GM23338 (cell line): ENCODE measurements at regions not wholly inside any gene's neighbourhood (a gene's known extent, or its start where the extent isn't known, plus 50 kb on each side); places are given as distances from the start of the nearest gene placed in this dataset.

ENCODE experiments used
- ATAC-seq: fragments of 200-7000 bp; cut with Tn5 transposase; 3 replicates; pipeline ENCODE4 v1.9.1; 2020
- DNase-seq: peaks from one replicate; pipeline ENCODE4 v3.0.0-alpha.2; 2015; ENCODE audit warnings: low spot score
- H2AFZ ChIP-seq: fragments of 200-600 bp; sonication (generic); 2 replicates; pipeline ENCODE4 v1.8.0; 2016; ENCODE audit warnings: antibody characterized with exemption, mild to moderate bottlenecking, moderate library complexity
- H3F3A ChIP-seq: fragments of 200-600 bp; sonication (generic); replicated peaks from 2 replicates; pipeline ENCODE4 v1.8.0; 2017; ENCODE audit warnings: antibody characterized with exemption, mixed run types, low read depth
- H3K27ac ChIP-seq: fragments of 200-600 bp; sonication (generic); 2 replicates; pipeline ENCODE4 v1.6.1; 2016; ENCODE audit warnings: low read depth
- H3K27me3 ChIP-seq: fragments of 200-600 bp; sonication (generic); 2 replicates; pipeline ENCODE4 v1.8.0; 2016; ENCODE audit warnings: mild to moderate bottlenecking, mixed run types, moderate library complexity; ENCODE audit not compliant: insufficient read depth
- H3K36me3 ChIP-seq: fragments of 200-600 bp; sonication (generic); 2 replicates; pipeline ENCODE4 v1.8.0; 2016; ENCODE audit warnings: mild to moderate bottlenecking; ENCODE audit not compliant: insufficient read depth
- H3K4me1 ChIP-seq: fragments of 200-600 bp; sonication (generic); 2 replicates; pipeline ENCODE4 v1.8.0; 2016; ENCODE audit warnings: mild to moderate bottlenecking, moderate library complexity; ENCODE audit not compliant: insufficient read depth
- H3K4me2 ChIP-seq: fragments of 200-600 bp; sonication (generic); 2 replicates; pipeline ENCODE4 v1.7.1; 2017; ENCODE audit warnings: mixed run types
- H3K4me3 ChIP-seq: fragments of 200-600 bp; sonication (generic); 2 replicates; pipeline ENCODE4 v1.6.1; 2016; ENCODE audit warnings: mixed run types
- H3K79me2 ChIP-seq: fragments of 200-600 bp; sonication (generic); replicated peaks from 2 replicates; pipeline ENCODE4 v1.8.0; 2017; ENCODE audit warnings: mild to moderate bottlenecking; ENCODE audit not compliant: insufficient read depth
- H3K9me2 ChIP-seq: fragments of 200-600 bp; sonication (generic); 2 replicates; pipeline ENCODE4 v1.8.0; 2017; ENCODE audit not compliant: insufficient read depth
- H4K20me1 ChIP-seq: fragments of 200-600 bp; sonication (generic); replicated peaks from 2 replicates; pipeline ENCODE4 v1.8.0; 2017; ENCODE audit warnings: mild to moderate bottlenecking; ENCODE audit not compliant: insufficient read depth
- H3K27ac Mint-ChIP-seq: 2 replicates; pipeline ENCODE4 v1.8.0; 2020; ENCODE audit warnings: inconsistent platforms, mild to moderate bottlenecking, moderate library complexity, mixed read lengths
- H3K27me3 Mint-ChIP-seq: 3 replicates; pipeline ENCODE4 v1.8.0; 2022; ENCODE audit warnings: low read depth, mild to moderate bottlenecking, moderate library complexity, mixed read lengths, inconsistent platforms; ENCODE audit not compliant: insufficient read depth, poor library complexity
- H3K36me3 Mint-ChIP-seq: 3 replicates; pipeline ENCODE4 v1.8.0; 2021; ENCODE audit warnings: low read depth, mild to moderate bottlenecking, inconsistent platforms, moderate library complexity, mixed read lengths
- H3K4me1 Mint-ChIP-seq: 3 replicates; pipeline ENCODE4 v1.8.0; 2020; ENCODE audit warnings: mild to moderate bottlenecking, inconsistent platforms, mixed read lengths
- H3K4me3 Mint-ChIP-seq: 3 replicates; pipeline ENCODE4 v1.8.0; 2021; ENCODE audit warnings: moderate library complexity, mild to moderate bottlenecking, inconsistent platforms, mixed read lengths
- H3K9me3 Mint-ChIP-seq: 3 replicates; pipeline ENCODE4 v1.8.0; 2020; ENCODE audit warnings: moderate library complexity, mild to moderate bottlenecking, inconsistent platforms, mixed read lengths
- CREB1 ChIP-seq: fragments of 250-450 bp; sonication (Bioruptor Pico); IDR thresholded peaks from 2 replicates; pipeline ENCODE4 v1.5.0; 2020; ENCODE audit warnings: low read depth, mild to moderate bottlenecking, moderate library complexity
- CTCF ChIP-seq, 2 experiments: fragments of 200-600 bp in 1 of 2; sonication (generic) in 1 of 2; conservative IDR thresholded peaks; 2 replicates each; pipeline versions ENCODE4 v1.5.1 to v1.6.1; 2016 to 2017; ENCODE audit warnings: antibody characterized with exemption in 2 of 2, low read depth in 2 of 2, mild to moderate bottlenecking in 2 of 2, moderate library complexity in 1 of 2
- EZH2 ChIP-seq: fragments of 200-600 bp; sonication (generic); IDR thresholded peaks from one replicate; pipeline ENCODE4 v1.8.0; 2017; ENCODE audit warnings: antibody characterized with exemption, mild to moderate bottlenecking, low read depth; ENCODE audit not compliant: unreplicated experiment
- EZH2phosphoT487 ChIP-seq: fragments of 200-600 bp; sonication (generic); IDR thresholded peaks from one replicate; pipeline ENCODE4 v1.8.1; 2018; ENCODE audit warnings: antibody characterized with exemption; ENCODE audit not compliant: unreplicated experiment
- JUNB ChIP-seq: IDR thresholded peaks from one replicate; pipeline ENCODE4 v1.6.1; 2016; ENCODE audit warnings: antibody characterized with exemption; ENCODE audit not compliant: unreplicated experiment
- NANOG ChIP-seq: IDR thresholded peaks from 2 replicates; pipeline ENCODE4 v1.6.1; 2016; ENCODE audit warnings: antibody characterized with exemption, borderline replicate concordance
- POLR2AphosphoS5 ChIP-seq: IDR thresholded peaks from 2 replicates; pipeline ENCODE4 v1.6.1; 2016; ENCODE audit warnings: antibody characterized with exemption, low read depth
- REST ChIP-seq: IDR thresholded peaks from one replicate; pipeline ENCODE4 v1.6.1; 2018; ENCODE audit warnings: antibody characterized with exemption; ENCODE audit not compliant: unreplicated experiment
- STAT1 ChIP-seq: IDR thresholded peaks from one replicate; pipeline ENCODE4 v1.6.1; 2016; ENCODE audit warnings: antibody characterized with exemption; ENCODE audit not compliant: unreplicated experiment
- ZNF114 ChIP-seq: fragments of 250-450 bp; sonication (Bioruptor Pico); IDR thresholded peaks from 2 replicates; pipeline ENCODE4 v1.5.0; 2020; ENCODE audit warnings: mild to moderate bottlenecking, moderate library complexity
- ZNF331 ChIP-seq: fragments of 250-450 bp; sonication (Bioruptor Pico); IDR thresholded peaks from 2 replicates; pipeline ENCODE4 v1.5.0; 2020; ENCODE audit warnings: low read depth, mild to moderate bottlenecking, moderate library complexity
- ZNF462 ChIP-seq: fragments of 250-450 bp; sonication (Bioruptor Pico); IDR thresholded peaks from 2 replicates; pipeline ENCODE4 v1.5.0; 2020; ENCODE audit warnings: mild to moderate bottlenecking, moderate library complexity
- TF ChIP-seq, protein P1 (sequence below): IDR thresholded peaks from 2 replicates; pipeline ENCODE4 v1.6.1; 2016; ENCODE audit warnings: antibody characterized with exemption

- Histone ChIP-seq H3K36me3 (no peaks in the 10 kb centered on the region), H3K4me2 (no peak overlapping the region), H3K27ac (no peak overlapping the region), H3F3A (no peaks in the 10 kb centered on the region), H4K20me1 (no peaks in the 10 kb centered on the region), H3K79me2 (no peaks in the 10 kb centered on the region), H3K4me3 (no peak overlapping the region), H2AFZ (no peak overlapping the region), H3K27me3 (no peaks in the 10 kb centered on the region), H3K4me1 (no peaks in the 10 kb centered on the region), H3K9me2 (no peaks in the 10 kb centered on the region; the same call in 1 of the 2 replicates)
- 0 out of 3 replicates have a peak, but pooled peaks cover 2% of the 10 kb centered on the region for H3K4me1 Mint-ChIP-seq
- ATAC-seq (no peak), DNase-seq (no peak)
- no peaks in the 10 kb centered on the region for H3K36me3 Mint-ChIP-seq
- H3K27ac Mint-ChIP-seq, result no peak overlapping the region
- no peak overlapping the region for H3K4me3 Mint-ChIP-seq
- H3K27me3 Mint-ChIP-seq, result no peaks in the 10 kb centered on the region
- H3K9me3 Mint-ChIP-seq, result no peaks in the 10 kb centered on the region
- TF ChIP-seq EZH2phosphoT487 (no peak), ZNF331 (no peak), NANOG (no peak), EZH2 (no peak), ZNF462 (CRISPR knock-in tag) (no peak), ZNF114 (CRISPR knock-in tag) (no peak), STAT1 (no peak), CREB1 (CRISPR knock-in tag) (no peak), CTCF (conservative IDR thresholded peaks at IDR 0.05; ENCODE audit: low read depth in 2 of 2) (no peak), REST (no peak), POLR2AphosphoS5 (no peak), JUNB (no peak)
- TF ChIP-seq, protein P1, sequence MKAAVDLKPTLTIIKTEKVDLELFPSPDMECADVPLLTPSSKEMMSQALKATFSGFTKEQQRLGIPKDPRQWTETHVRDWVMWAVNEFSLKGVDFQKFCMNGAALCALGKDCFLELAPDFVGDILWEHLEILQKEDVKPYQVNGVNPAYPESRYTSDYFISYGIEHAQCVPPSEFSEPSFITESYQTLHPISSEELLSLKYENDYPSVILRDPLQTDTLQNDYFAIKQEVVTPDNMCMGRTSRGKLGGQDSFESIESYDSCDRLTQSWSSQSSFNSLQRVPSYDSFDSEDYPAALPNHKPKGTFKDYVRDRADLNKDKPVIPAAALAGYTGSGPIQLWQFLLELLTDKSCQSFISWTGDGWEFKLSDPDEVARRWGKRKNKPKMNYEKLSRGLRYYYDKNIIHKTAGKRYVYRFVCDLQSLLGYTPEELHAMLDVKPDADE, result no peak
Measured at GRCh38 chr2:220463876-220464275, 836.4 kb downstream of the SLC4A3 start.
